ENCODE measurements at regions not wholly inside any gene's neighbourhood (a gene's known extent, or its start where the extent isn't known, plus 50 kb on each side); places are given as distances from the start of the nearest gene placed in this dataset.

DNA sequence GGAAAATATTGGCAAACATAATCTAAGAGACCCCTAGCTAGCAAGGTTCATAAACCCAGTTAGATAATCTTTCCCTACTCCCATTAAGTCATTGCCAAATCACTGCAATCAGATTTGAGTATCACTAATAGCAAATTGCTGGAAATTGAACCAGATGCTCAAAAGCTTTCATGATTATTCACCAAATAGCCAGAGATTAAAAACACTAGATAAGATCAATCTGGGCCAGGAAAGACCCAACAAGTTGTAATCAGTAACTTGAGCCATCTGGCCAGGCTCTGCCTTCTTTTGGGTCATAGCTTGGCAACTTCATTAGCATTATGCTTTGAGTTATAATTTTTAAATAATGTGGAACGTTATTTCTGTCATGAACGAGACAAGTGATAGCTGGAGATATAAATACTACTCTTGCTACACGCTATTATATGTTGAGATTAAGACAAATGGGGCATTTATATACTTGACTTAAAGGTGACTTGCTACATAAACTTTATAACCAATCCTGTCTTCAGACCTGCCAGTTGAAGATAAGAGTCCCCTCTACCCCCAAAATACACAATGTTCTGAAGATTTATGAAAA, 196.6 kb upstream of the EDNRA start:
- WGBS (ENCODE audit: low lambda C conversion rate, missing lambda C conversion rate): 73% methylated on average over 3 of the region's 3 CpGs
- Histone ChIP-seq H2AFZ (no peak overlapping the region), H3K27me3 (no peaks in the 10 kb centered on the region), H3K9me3 (ENCODE audit: low read depth) (no peaks in the 10 kb centered on the region), H3K36me3 (replicated peaks; ENCODE audit: insufficient read depth, low read depth) (no peaks in the 10 kb centered on the region), H3K9me2 (replicated peaks; ENCODE audit: insufficient read depth) (no peaks in the 10 kb centered on the region), H3K4me1 (ENCODE audit: insufficient read depth) (no peaks in the 10 kb centered on the region), H4K20me1 (ENCODE audit: insufficient read depth, poor library complexity, severe bottlenecking) (no peaks in the 10 kb centered on the region), H3K4me3 (no peak overlapping the region), H3K4me2 (no peak overlapping the region), H3K79me2 (no peaks in the 10 kb centered on the region), H3K27ac (no peak overlapping the region)
- no peak for DNase-seq (ENCODE audit: low spot score)
- TF ChIP-seq EZH2 (IDR thresholded peaks at IDR 0.05; ENCODE audit: borderline replicate concordance) (no peak), EZH2phosphoT487 (IDR thresholded peaks at IDR 0.05; ENCODE audit: low read depth, severe bottlenecking, unreplicated experiment) (no peak)
- TF ChIP-seq, protein P1, sequence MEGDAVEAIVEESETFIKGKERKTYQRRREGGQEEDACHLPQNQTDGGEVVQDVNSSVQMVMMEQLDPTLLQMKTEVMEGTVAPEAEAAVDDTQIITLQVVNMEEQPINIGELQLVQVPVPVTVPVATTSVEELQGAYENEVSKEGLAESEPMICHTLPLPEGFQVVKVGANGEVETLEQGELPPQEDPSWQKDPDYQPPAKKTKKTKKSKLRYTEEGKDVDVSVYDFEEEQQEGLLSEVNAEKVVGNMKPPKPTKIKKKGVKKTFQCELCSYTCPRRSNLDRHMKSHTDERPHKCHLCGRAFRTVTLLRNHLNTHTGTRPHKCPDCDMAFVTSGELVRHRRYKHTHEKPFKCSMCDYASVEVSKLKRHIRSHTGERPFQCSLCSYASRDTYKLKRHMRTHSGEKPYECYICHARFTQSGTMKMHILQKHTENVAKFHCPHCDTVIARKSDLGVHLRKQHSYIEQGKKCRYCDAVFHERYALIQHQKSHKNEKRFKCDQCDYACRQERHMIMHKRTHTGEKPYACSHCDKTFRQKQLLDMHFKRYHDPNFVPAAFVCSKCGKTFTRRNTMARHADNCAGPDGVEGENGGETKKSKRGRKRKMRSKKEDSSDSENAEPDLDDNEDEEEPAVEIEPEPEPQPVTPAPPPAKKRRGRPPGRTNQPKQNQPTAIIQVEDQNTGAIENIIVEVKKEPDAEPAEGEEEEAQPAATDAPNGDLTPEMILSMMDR (IDR thresholded peaks at IDR 0.05; ENCODE audit: poor library complexity): no peak

DNA sequence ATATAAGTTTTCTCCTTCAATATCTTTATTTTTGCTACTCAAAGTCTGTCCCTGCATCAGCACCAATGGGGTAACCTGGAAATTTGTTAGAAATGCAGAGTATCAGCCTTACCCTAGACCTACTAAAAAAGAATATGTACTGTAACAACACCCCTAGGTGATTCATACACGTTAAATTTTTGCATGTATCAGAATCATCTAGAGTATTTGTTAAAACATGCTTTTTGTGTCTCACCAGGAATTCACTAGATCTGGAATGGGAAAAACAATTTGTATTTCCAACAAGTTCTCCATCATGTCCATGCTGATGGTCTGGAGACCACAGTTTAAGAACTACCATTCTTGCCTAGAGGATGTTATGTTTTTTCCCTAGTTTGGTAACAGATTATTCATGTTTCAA, 196.0 kb upstream of the EDNRA start:
- no peaks in the 10 kb centered on the region for H3K9me3 ChIP-seq (ENCODE audit: low read depth)
- no peaks in the 10 kb centered on the region for H3K9me2 ChIP-seq (replicated peaks; ENCODE audit: insufficient read depth)
- H3K4me3 ChIP-seq: no peak overlapping the region
- no peak overlapping the region for H3K4me2 ChIP-seq
- H3K79me2 ChIP-seq: no peaks in the 10 kb centered on the region
- H3K36me3 ChIP-seq (replicated peaks; ENCODE audit: insufficient read depth, low read depth): no peaks in the 10 kb centered on the region
- no peaks in the 10 kb centered on the region for H3K27me3 ChIP-seq
- TF ChIP-seq, protein P1 (IDR thresholded peaks at IDR 0.05; ENCODE audit: poor library complexity): no peak
- TF ChIP-seq EZH2 (IDR thresholded peaks at IDR 0.05; ENCODE audit: borderline replicate concordance) (no peak), EZH2phosphoT487 (IDR thresholded peaks at IDR 0.05; ENCODE audit: low read depth, severe bottlenecking, unreplicated experiment) (no peak)
- H4K20me1 ChIP-seq (ENCODE audit: insufficient read depth, poor library complexity, severe bottlenecking): no peaks in the 10 kb centered on the region
- 90% methylated on average over 1 of the region's 1 CpG for WGBS (ENCODE audit: low lambda C conversion rate, missing lambda C conversion rate)
- no peak for DNase-seq (ENCODE audit: low spot score)
- no peak overlapping the region for H2AFZ ChIP-seq
- no peak overlapping the region for H3K27ac ChIP-seq
- H3K4me1 ChIP-seq (ENCODE audit: insufficient read depth): no peaks in the 10 kb centered on the region

DNA sequence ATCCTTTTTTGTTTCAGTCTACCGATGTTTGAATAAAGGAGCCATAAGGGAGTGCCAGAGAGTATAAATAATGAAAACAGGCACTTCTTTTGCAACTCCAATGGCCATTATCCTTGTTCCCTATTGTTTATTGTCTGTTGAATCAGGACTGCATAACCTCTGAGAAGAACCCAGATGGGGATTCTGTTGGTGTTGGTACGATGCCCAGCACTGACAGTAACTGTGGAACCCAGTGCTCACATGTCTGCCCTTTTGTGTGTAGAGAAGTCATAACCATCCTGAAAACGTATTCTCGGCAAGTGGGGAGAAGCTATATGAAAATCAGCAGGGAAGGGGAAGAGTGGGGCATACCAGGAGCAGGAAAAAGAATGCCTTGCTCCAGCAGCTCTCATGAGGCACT, 195.1 kb upstream of the EDNRA start:
- no peaks in the 10 kb centered on the region for H3K4me1 ChIP-seq (ENCODE audit: insufficient read depth)
- no peaks in the 10 kb centered on the region for H3K79me2 ChIP-seq
- H3K27me3 ChIP-seq: no peaks in the 10 kb centered on the region
- 97% methylated on average over 4 of the region's 4 CpGs for WGBS (ENCODE audit: low lambda C conversion rate, missing lambda C conversion rate)
- H3K36me3 ChIP-seq (replicated peaks; ENCODE audit: insufficient read depth, low read depth): no peaks in the 10 kb centered on the region
- no peak overlapping the region for H3K4me3 ChIP-seq
- no peak overlapping the region for H3K4me2 ChIP-seq
- no peak overlapping the region for H3K27ac ChIP-seq
- H3K9me2 ChIP-seq (replicated peaks; ENCODE audit: insufficient read depth): no peaks in the 10 kb centered on the region
- H4K20me1 ChIP-seq (ENCODE audit: insufficient read depth, poor library complexity, severe bottlenecking): no peaks in the 10 kb centered on the region
- no peaks in the 10 kb centered on the region for H3K9me3 ChIP-seq (ENCODE audit: low read depth)
- TF ChIP-seq EZH2 (IDR thresholded peaks at IDR 0.05; ENCODE audit: borderline replicate concordance) (no peak), EZH2phosphoT487 (IDR thresholded peaks at IDR 0.05; ENCODE audit: low read depth, severe bottlenecking, unreplicated experiment) (no peak)
- TF ChIP-seq, protein P1 (IDR thresholded peaks at IDR 0.05; ENCODE audit: poor library complexity): no peak
- H2AFZ ChIP-seq: no peak overlapping the region
- DNase-seq (ENCODE audit: low spot score): no peak
